ENCODE measurements at regions not wholly inside any gene's neighbourhood (a gene's known extent, or its start where the extent isn't known, plus 50 kb on each side); places are given as distances from the start of the nearest gene placed in this dataset.
"Not testable (repeated sequence)": the region's sequence is repeated elsewhere in the genome, so short reads cannot be mapped to it uniquely, and the experiment has no call there.

DNA sequence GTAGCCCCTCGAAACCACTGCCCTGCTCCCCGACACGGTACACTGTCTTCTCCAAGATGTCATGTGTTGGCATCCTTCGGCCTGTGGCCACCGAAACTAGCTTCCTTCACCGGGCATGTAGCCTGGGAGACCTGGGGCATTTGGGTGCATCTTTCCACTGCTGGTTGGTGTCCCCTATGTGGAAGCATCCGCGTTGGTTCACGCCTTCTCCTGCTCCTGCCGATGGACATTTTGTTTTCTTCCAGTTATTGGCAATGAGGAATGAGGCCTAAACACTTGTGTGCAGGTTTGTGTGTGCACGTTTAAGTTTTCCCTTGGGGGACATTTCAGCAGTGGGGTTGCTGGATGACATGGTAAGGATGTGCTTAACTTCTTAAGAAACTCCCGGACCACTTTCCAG is 83.6 kb upstream of the TNK2 start:
- TF ChIP-seq, protein P1, sequence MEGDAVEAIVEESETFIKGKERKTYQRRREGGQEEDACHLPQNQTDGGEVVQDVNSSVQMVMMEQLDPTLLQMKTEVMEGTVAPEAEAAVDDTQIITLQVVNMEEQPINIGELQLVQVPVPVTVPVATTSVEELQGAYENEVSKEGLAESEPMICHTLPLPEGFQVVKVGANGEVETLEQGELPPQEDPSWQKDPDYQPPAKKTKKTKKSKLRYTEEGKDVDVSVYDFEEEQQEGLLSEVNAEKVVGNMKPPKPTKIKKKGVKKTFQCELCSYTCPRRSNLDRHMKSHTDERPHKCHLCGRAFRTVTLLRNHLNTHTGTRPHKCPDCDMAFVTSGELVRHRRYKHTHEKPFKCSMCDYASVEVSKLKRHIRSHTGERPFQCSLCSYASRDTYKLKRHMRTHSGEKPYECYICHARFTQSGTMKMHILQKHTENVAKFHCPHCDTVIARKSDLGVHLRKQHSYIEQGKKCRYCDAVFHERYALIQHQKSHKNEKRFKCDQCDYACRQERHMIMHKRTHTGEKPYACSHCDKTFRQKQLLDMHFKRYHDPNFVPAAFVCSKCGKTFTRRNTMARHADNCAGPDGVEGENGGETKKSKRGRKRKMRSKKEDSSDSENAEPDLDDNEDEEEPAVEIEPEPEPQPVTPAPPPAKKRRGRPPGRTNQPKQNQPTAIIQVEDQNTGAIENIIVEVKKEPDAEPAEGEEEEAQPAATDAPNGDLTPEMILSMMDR (IDR thresholded peaks at IDR 0.05): not testable (repeated sequence)
- TF ChIP-seq POLR2A (IDR thresholded peaks at IDR 0.05): not testable (repeated sequence)
